ENCODE measurements at regions not wholly inside any gene's neighbourhood (a gene's known extent, or its start where the extent isn't known, plus 50 kb on each side); places are given as distances from the start of the nearest gene placed in this dataset.

- no peak overlapping the region for H3K27ac ChIP-seq
- TF ChIP-seq CTCF (conservative IDR thresholded peaks at IDR 0.05; ENCODE audit: low read depth): no peak
- DNase-seq (ENCODE audit: low spot score): no peak
- ChIA-PET CTCF (no interaction called here), POLR2A (ENCODE audit: low non-redundant PET) (no interaction called here)
Observed at GRCh38 chr3:43817064-43817463, 126.3 kb downstream of the ABHD5 start.

DNA sequence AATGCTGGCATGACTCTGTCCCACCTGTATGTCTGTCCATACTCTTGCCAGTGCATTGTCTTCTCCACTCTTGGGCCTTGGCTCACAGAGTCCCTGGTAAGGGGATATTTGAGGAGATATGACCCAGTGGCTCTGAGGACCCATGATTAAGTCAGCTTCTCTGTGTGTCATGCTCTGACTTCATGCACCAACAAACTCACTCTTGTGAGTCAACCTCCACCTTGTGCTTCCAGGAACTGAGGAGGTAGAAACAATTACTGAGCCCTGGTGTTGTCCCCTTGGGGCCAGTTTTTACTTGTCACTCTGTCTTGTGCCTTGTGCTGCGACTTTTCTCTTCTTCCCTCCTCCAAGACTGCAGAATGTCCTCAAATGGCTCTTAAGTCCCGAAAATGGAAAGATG, 127.1 kb downstream of the ABHD5 start:
- DNase-seq (ENCODE audit: low spot score): no peak
- CTCF ChIA-PET: no interaction called here
- no peak overlapping the region for H3K27ac ChIP-seq
- POLR2A ChIA-PET (ENCODE audit: low non-redundant PET): no interaction called here
- TF ChIP-seq CTCF (conservative IDR thresholded peaks at IDR 0.05; ENCODE audit: low read depth): no peak

DNA sequence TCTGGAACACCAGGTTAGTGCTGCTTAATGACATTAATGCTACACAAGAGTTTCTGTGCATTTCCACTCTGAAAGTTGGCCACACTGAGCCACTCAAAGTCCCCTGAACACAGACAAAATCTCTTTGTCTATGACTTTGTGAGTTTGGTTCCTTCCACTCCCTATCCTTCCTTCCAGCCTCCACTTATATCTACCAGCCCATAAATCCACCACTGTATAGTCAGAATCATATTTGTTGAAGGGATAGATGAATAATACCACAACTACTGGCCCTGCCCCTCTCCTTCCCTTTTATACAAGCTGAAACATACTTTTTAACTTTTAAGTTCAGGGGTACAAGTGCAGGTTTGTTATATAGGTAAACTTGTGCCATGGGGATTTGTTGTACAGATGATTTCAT, 127.5 kb downstream of the ABHD5 start:
- no peak overlapping the region for H3K27ac ChIP-seq
- CTCF ChIA-PET: no interaction called here
- no peak for TF ChIP-seq CTCF (conservative IDR thresholded peaks at IDR 0.05; ENCODE audit: low read depth)
- no peak for DNase-seq (ENCODE audit: low spot score)
- POLR2A ChIA-PET (ENCODE audit: low non-redundant PET): no interaction called here

DNA sequence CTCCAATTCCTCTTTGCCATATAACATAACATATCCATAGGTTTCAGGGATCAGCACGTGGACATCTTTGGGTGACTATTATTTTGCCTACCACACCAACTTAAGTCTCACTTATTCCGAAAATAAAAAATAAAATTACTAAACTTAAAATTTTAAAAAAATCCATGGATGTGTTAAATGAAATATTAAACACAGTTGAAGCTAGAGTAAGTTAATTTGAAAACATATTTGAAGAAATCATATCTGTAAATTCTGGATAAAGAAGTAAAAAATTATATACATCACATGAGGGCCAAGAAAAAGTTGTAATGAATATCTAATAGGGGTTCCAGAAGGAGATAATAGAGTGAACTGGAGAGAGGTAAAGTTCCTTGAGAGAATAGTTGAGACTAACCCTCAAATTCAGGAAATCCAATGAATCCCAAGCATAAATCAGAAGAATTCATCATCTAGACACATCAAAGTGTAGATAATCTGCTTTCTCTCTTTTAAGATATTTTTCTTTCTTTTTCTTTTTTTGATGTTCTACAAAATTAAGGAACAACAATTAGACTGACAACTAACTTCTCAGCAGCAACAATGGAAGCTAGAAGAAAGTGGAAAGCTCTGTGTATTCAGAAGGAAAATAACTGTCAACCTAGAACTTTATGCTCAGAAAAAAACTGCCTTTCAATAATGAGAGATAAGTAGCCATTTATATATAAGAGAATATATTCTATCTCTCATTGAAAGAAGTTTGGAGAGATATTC, 147.4 kb downstream of the ABHD5 start:
- no peak overlapping the region for H3K27ac ChIP-seq
- no peak for DNase-seq (ENCODE audit: low spot score)
- POLR2A ChIA-PET (ENCODE audit: low non-redundant PET): no interaction called here
- TF ChIP-seq CTCF (conservative IDR thresholded peaks at IDR 0.05; ENCODE audit: low read depth): no peak
- CTCF ChIA-PET: no interaction called here

DNA sequence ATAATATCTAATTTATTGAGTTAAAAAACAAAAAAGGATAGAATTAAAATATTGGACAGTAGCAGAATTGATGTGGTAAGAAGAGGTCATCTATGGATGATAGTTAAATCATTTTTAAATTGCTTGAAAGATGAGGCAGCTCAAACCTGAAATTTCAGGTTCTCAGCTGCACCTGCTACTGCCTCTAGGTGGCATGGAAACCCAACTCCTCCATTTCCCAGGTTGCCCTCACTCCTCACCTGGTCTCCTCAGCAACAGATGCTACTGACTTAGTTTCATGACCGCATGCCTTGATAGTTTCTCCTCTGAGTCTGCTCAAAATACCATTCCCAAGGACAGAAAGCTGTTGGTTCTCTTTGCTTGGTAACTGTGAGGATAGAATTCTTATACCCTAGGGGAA, 148.1 kb downstream of the ABHD5 start:
- ChIA-PET POLR2A (ENCODE audit: low non-redundant PET) (no interaction called here), CTCF (interaction anchor here (0.6 kb wide), 1 partner anchor 183 kb away, joined by 3 read pairs; no protein-coding TSS in a partner anchor)
- no peak for DNase-seq (ENCODE audit: low spot score)
- no peak for TF ChIP-seq CTCF (conservative IDR thresholded peaks at IDR 0.05; ENCODE audit: low read depth)
- H3K27ac ChIP-seq: no peak overlapping the region

DNA sequence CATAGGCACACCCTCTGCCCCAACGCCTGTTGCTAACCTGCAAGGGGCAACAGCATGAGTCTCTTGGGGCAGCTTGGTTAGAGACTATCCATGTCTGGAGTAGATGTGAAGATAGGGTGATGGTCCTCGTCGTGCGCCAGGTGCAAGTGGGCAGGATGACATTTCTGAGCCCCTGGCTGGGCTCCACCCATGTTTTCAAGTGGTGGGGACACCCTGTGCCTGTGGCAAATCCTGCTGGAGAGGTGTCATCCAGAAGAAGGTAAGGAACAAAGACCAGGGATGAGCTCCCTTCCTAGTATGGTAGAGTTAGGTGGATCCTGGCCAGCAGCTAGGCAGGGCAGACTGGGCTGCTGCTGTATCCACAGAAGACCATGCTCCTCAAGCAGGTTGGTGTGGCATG, 152.6 kb downstream of the ABHD5 start:
- CTCF ChIA-PET: no interaction called here
- no peak for DNase-seq (ENCODE audit: low spot score)
- POLR2A ChIA-PET (ENCODE audit: low non-redundant PET): no interaction called here
- no peak overlapping the region for H3K27ac ChIP-seq
- no peak for TF ChIP-seq CTCF (conservative IDR thresholded peaks at IDR 0.05; ENCODE audit: low read depth)

Measured in RWPE1 (cell line).